ENCODE measurements at regions not wholly inside any gene's neighbourhood (a gene's known extent, or its start where the extent isn't known, plus 50 kb on each side); places are given as distances from the start of the nearest gene placed in this dataset.

- ATAC-seq (ENCODE audit: low FRiP score) (no peak), DNase-seq (ENCODE audit: low spot score) (no peak)
- TF ChIP-seq CTCF (IDR thresholded peaks at IDR 0.05) = no peak
These were observed 175.8 kb downstream of the CCNG2 start for GRCh38 chr4:77332696-77333270.

GRCh38 chr4:77336411-77337142, 179.6 kb downstream of the CCNG2 start:
- TF ChIP-seq CTCF (IDR thresholded peaks at IDR 0.05) = no peak
- ATAC-seq (ENCODE audit: low FRiP score) = no peak
- DNase-seq (ENCODE audit: low spot score) = no peak

GRCh38 chr4:77342170-77342810, 185.3 kb downstream of the CCNG2 start:
- TF ChIP-seq CTCF (IDR thresholded peaks at IDR 0.05) = no peak
- ATAC-seq (ENCODE audit: low FRiP score) (no peak), DNase-seq (ENCODE audit: low spot score) (no peak)

GRCh38 chr4:77344001-77344400, 187.0 kb downstream of the CCNG2 start:
- no peak for TF ChIP-seq CTCF (IDR thresholded peaks at IDR 0.05)
- no peak for ATAC-seq (ENCODE audit: low FRiP score)

GRCh38 chr4:77344784-77345183, 187.8 kb downstream of the CCNG2 start:
- no peak for DNase-seq (ENCODE audit: low spot score)
- no peak for TF ChIP-seq CTCF (IDR thresholded peaks at IDR 0.05)
- ATAC-seq (ENCODE audit: low FRiP score) = no peak

More at GRCh38 chr4:77344001-77344400, 187.0 kb downstream of the CCNG2 start:
- DNase-seq (ENCODE audit: low spot score) = no peak

- no peak for TF ChIP-seq CTCF (IDR thresholded peaks at IDR 0.05)
- DNase-seq (ENCODE audit: low spot score) (no peak), ATAC-seq (ENCODE audit: low FRiP score) (no peak)
These were observed 190.5 kb downstream of the CCNG2 start for GRCh38 chr4:77347351-77347966.
